HL-60 (cell line): ENCODE measurements at regions not wholly inside any gene's neighbourhood (a gene's known extent, or its start where the extent isn't known, plus 50 kb on each side); places are given as distances from the start of the nearest gene placed in this dataset.

Source experiments
- DNase-seq, 2 experiments: peaks; one replicate each; pipeline ENCODE4 v3.0.0-alpha.2; 2010 to 2020; ENCODE audit warnings: low read depth in 1 of 2, low spot score in 1 of 2
- H3K27ac ChIP-seq: fragments of 250-450 bp; sonication (Bioruptor Pico); replicated peaks from 2 replicates; pipeline ENCODE4 v1.5.1; 2020; ENCODE audit warnings: mild to moderate bottlenecking, moderate library complexity
- H3K27me3 ChIP-seq: fragments of 250-450 bp; sonication (Bioruptor Pico); 2 replicates; pipeline ENCODE4 v1.5.1; 2021; ENCODE audit warnings: mild to moderate bottlenecking, moderate library complexity; ENCODE audit not compliant: insufficient read depth, poor library complexity, severe bottlenecking
- H3K4me3 ChIP-seq: replicated peaks from 2 replicates; pipeline ENCODE4 v1.5.1; 2011; ENCODE audit warnings: mild to moderate bottlenecking, control low read depth, low read length; ENCODE audit not compliant: insufficient read depth
- GABPA ChIP-seq: IDR thresholded peaks from 2 replicates; pipeline ENCODE4 v1.6.1; 2012; ENCODE audit warnings: low read depth
- POLR2AphosphoS5 ChIP-seq: IDR thresholded peaks from 2 replicates; pipeline ENCODE4 v1.6.1; 2012; ENCODE audit warnings: low read depth
- SPI1 ChIP-seq: IDR thresholded peaks from 2 replicates; pipeline ENCODE4 v1.6.1; 2012; ENCODE audit warnings: low read depth, mild to moderate bottlenecking, borderline replicate concordance
- TF ChIP-seq, protein P1 (sequence below): IDR thresholded peaks from 2 replicates; pipeline ENCODE4 v1.6.1; 2012; ENCODE audit warnings: low read depth; ENCODE audit not compliant: insufficient replicate concordance
- TF ChIP-seq, protein P2 (sequence below): IDR thresholded peaks from one replicate; pipeline ENCODE4 v1.5.1; 2011; ENCODE audit warnings: low read length, control low read depth, inconsistent platforms; ENCODE audit not compliant: insufficient read depth

DNA sequence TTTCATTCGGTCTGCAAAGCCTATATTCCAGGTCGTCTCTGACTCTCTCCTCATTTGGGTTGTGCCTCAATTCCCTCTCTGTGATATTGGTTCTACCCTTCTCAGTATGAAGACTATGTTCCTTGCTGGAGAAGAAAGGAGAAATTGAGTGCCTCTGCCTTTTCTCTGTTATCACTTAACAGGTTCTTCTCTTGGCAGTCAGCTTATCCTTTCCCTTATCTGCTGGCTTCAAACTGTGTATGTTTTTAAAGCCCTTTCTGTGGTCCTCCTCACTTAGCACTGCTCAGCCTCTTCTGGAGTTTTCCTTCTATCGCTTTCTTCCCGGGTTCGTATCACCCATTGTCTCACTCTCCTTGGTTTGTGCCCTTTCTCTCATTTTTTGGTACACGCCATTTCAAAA, 65.3 kb upstream of the FSTL1 start:
- no peaks in the 10 kb centered on the region for H3K27me3 ChIP-seq
- no peak overlapping the region for H3K27ac ChIP-seq
- H3K4me3 ChIP-seq, result no peak overlapping the region
- DNase-seq, result no peak
- TF ChIP-seq POLR2AphosphoS5, result no peak
- TF ChIP-seq, protein P1, sequence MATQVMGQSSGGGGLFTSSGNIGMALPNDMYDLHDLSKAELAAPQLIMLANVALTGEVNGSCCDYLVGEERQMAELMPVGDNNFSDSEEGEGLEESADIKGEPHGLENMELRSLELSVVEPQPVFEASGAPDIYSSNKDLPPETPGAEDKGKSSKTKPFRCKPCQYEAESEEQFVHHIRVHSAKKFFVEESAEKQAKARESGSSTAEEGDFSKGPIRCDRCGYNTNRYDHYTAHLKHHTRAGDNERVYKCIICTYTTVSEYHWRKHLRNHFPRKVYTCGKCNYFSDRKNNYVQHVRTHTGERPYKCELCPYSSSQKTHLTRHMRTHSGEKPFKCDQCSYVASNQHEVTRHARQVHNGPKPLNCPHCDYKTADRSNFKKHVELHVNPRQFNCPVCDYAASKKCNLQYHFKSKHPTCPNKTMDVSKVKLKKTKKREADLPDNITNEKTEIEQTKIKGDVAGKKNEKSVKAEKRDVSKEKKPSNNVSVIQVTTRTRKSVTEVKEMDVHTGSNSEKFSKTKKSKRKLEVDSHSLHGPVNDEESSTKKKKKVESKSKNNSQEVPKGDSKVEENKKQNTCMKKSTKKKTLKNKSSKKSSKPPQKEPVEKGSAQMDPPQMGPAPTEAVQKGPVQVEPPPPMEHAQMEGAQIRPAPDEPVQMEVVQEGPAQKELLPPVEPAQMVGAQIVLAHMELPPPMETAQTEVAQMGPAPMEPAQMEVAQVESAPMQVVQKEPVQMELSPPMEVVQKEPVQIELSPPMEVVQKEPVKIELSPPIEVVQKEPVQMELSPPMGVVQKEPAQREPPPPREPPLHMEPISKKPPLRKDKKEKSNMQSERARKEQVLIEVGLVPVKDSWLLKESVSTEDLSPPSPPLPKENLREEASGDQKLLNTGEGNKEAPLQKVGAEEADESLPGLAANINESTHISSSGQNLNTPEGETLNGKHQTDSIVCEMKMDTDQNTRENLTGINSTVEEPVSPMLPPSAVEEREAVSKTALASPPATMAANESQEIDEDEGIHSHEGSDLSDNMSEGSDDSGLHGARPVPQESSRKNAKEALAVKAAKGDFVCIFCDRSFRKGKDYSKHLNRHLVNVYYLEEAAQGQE, result no peak
- TF ChIP-seq, protein P2, sequence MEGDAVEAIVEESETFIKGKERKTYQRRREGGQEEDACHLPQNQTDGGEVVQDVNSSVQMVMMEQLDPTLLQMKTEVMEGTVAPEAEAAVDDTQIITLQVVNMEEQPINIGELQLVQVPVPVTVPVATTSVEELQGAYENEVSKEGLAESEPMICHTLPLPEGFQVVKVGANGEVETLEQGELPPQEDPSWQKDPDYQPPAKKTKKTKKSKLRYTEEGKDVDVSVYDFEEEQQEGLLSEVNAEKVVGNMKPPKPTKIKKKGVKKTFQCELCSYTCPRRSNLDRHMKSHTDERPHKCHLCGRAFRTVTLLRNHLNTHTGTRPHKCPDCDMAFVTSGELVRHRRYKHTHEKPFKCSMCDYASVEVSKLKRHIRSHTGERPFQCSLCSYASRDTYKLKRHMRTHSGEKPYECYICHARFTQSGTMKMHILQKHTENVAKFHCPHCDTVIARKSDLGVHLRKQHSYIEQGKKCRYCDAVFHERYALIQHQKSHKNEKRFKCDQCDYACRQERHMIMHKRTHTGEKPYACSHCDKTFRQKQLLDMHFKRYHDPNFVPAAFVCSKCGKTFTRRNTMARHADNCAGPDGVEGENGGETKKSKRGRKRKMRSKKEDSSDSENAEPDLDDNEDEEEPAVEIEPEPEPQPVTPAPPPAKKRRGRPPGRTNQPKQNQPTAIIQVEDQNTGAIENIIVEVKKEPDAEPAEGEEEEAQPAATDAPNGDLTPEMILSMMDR, result no peak
- TF ChIP-seq SPI1, result no peak
- TF ChIP-seq GABPA, result no peak

DNA sequence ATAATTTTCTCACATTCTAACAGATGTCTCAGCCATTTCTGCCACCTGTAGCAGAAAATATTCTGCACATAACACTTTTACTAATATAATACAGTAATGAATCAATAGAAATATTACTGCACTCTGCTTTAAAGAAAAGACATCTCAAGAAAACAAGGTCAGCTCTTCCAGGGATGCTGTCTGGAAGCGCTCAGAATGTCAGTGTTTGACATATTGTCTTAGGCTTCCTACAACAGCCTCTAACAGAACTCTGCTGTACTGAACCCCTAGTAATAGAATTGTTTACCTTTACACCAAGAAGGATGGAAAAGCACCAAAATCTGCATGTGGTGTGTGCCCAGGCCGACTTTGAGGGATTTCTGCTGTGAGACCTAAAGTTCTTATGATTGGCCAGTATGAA, 61.9 kb upstream of the FSTL1 start:
- peaks cover 7% of the 10 kb centered on the region for H3K27me3 ChIP-seq
- TF ChIP-seq, protein P1, result no peak
- TF ChIP-seq POLR2AphosphoS5 (no peak), SPI1 (no peak), GABPA (no peak)
- TF ChIP-seq, protein P2, result no peak
- no peak overlapping the region for H3K27ac ChIP-seq
- no peak overlapping the region for H3K4me3 ChIP-seq
- no peak for DNase-seq

DNA sequence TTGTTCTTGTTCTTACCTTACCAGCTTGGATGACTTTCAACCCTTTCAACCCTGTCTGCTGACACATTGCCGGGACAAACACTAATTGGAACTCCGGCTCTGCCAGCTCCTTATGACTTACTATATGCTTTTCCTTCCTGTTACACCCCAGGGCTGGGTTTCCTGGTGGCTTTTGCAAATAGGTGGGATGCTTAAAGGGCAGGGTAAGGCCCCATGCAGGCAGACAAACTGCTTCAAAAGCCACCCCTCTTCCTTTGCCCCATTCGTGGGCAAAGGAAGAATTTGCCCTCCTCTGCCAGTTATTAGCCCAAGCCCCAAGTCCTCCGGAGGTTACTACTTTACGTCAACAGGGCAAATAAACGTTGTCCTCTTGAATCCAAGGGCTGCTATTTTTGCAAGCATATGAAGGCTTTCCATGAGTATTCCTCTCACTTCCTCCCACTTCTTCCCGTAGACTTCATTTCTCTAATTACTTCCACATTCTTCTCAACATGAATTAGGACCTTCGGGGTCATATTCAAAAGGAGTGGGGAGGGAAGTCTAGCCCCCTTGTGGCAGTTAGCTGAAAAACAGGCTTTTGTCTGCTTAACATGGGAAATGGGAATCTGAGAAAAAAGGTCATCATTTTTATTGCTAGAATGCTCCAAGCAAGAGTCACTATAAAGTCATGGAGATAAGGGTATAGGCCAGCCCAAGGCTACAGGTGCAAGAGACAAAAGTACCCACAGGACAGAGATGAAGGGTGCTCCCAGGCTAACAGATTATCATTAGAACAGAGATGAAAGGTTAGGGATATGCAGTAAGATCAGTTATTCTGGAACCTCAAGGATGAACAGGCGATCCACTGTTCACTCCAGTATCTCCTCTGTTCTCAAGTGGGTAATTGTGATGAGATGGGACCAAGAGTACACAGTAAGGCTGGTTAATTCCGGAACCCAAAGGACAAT, 56.3 kb upstream of the FSTL1 start:
- no peak overlapping the region for H3K27ac ChIP-seq
- DNase-seq, result peak in 1 of 2 experiments; percentile 9

More for the DNA sequence above, 56.3 kb upstream of the FSTL1 start:
- Histone ChIP-seq H3K4me3 (no peak overlapping the region), H3K27me3 (peaks cover 7% of the 10 kb centered on the region)
- TF ChIP-seq POLR2AphosphoS5 (no peak), GABPA (no peak), SPI1 (peak; percentile 29; the same call in 1 of the 2 replicates)
- TF ChIP-seq, protein P2, result peak; percentile 44
- TF ChIP-seq, protein P1, result no peak
